HepG2 (cell line): ENCODE measurements at regions not wholly inside any gene's neighbourhood (a gene's known extent, or its start where the extent isn't known, plus 50 kb on each side); places are given as distances from the start of the nearest gene placed in this dataset.

Source experiments
- ATAC-seq: fragments of 200-7000 bp; cut with Tn5 transposase; 3 replicates; pipeline ENCODE4 v1.9.1; 2020; ENCODE audit warnings: mild to moderate bottlenecking, moderate library complexity
- BruUV-seq: library from RNA; stranded (reverse); fragments of 400-500 nt; replicated peaks from 2 replicates; lab custom pipeline; 2021; lab: Mats Ljungman, UMichigan
- CTCF ChIA-PET: fragments of 300-600 bp; formaldehyde crosslinking; extraction: SDS; loops from one replicate; lab custom pipeline; 2021; ENCODE audit warnings: low total read pairs, inconsistent platforms, low intra/inter-chr PET ratio; lab: Yijun Ruan, JAX
- POLR2A ChIA-PET: fragments of 350-600 bp; sonication (Branson Sonifier 250); formaldehyde crosslinking; loops from one replicate; lab custom pipeline; 2020; ENCODE audit warnings: antibody characterized with exemption, inconsistent platforms; lab: Yijun Ruan, JAX
- DNase-seq: peaks from one replicate; pipeline ENCODE4 v3.0.0-alpha.2; 2015; ENCODE audit warnings: low spot score
- FAIRE-seq: peaks from 3 replicates; lab custom pipeline; 2011; peaks lifted over from hg19 to GRCh38; lab: Jason Lieb, UNC
- H2AFZ ChIP-seq: one replicate; pipeline ENCODE4 v1.6.1; 2011; ENCODE audit warnings: low read length, inconsistent platforms
- H3K27ac ChIP-seq: fragments of 300-600 bp; 3 replicates; pipeline ENCODE4 v1.8.0; 2011; ENCODE audit warnings: mixed run types, mild to moderate bottlenecking, mixed read lengths, low read length, inconsistent platforms; ENCODE audit not compliant: insufficient read depth; ENCODE audit errors: extremely low read length
- H3K27me3 ChIP-seq, 2 experiments: fragments of 200-600 bp in 1 of 2; 2 replicates in 1 of 2; 3 replicates in 1 of 2; pipeline versions ENCODE4 v1.6.0 to v1.8.0; 2011; ENCODE audit warnings: low read length in 2 of 2, mild to moderate bottlenecking in 2 of 2, moderate library complexity in 2 of 2, inconsistent platforms in 1 of 2; ENCODE audit not compliant: insufficient read depth in 2 of 2, control insufficient read depth in 1 of 2
- H3K36me3 ChIP-seq, 2 experiments: fragments of 200-600 bp in 1 of 2; replicated peaks in 1 of 2; 2 replicates in 1 of 2; 3 replicates in 1 of 2; pipeline versions ENCODE4 v1.5.1 to v1.8.0; 2011; ENCODE audit warnings: low read length in 2 of 2, inconsistent platforms in 1 of 2; ENCODE audit not compliant: insufficient read depth in 2 of 2, control insufficient read depth in 1 of 2
- H3K4me1 ChIP-seq: 2 replicates; pipeline ENCODE4 v1.5.1; 2012; ENCODE audit warnings: low read length, inconsistent platforms; ENCODE audit not compliant: insufficient read depth
- H3K4me2 ChIP-seq: 2 replicates; pipeline ENCODE4 v1.6.0; 2011; ENCODE audit warnings: low read depth, low read length, inconsistent platforms
- H3K4me3 ChIP-seq, 3 experiments: fragments of 200-600 bp in 1 of 3; sonication (generic), shearing (Covaris generic) in 1 of 3; replicated peaks in 1 of 3; 2 replicates each; pipeline ENCODE4 v1.5.1; 2011 to 2016; ENCODE audit warnings: low read length in 3 of 3, inconsistent platforms in 2 of 3, low read depth in 2 of 3, mild to moderate bottlenecking in 2 of 3, control low read depth in 1 of 3, mixed read lengths in 1 of 3; ENCODE audit not compliant: insufficient read depth in 1 of 3
- H3K79me2 ChIP-seq: one replicate; pipeline ENCODE4 v1.6.1; 2011; ENCODE audit warnings: low read length, inconsistent platforms; ENCODE audit not compliant: insufficient read depth
- H3K9ac ChIP-seq: 2 replicates; pipeline ENCODE4 v1.6.0; 2011; ENCODE audit warnings: mild to moderate bottlenecking, low read depth, low read length, inconsistent platforms; ENCODE audit not compliant: insufficient read depth
- H3K9me3 ChIP-seq: 2 replicates; pipeline ENCODE4 v1.5.1; 2012; ENCODE audit warnings: mild to moderate bottlenecking, low read length
- H4K20me1 ChIP-seq: 2 replicates; pipeline ENCODE4 v1.6.0; 2011; ENCODE audit warnings: inconsistent platforms, mild to moderate bottlenecking, low read length, moderate library complexity; ENCODE audit not compliant: insufficient read depth
- HOXA3 ChIP-seq: sonication (generic); formaldehyde crosslinking; IDR thresholded peaks from 2 replicates; pipeline ENCODE4 v1.5.0; 2020; ENCODE audit warnings: missing genetic modification reagents
- KMT2B ChIP-seq: IDR thresholded peaks from 2 replicates; pipeline ENCODE4 v1.6.1; 2016; ENCODE audit warnings: missing genetic modification reagents, missing compliant biosample characterization
- MEF2D ChIP-seq: sonication (generic); formaldehyde crosslinking; IDR thresholded peaks from 2 replicates; pipeline ENCODE4 v1.5.1; 2020; ENCODE audit warnings: mild to moderate bottlenecking, missing genetic modification reagents
- POLR2G ChIP-seq: fragments of 200-400 bp; formaldehyde crosslinking; IDR thresholded peaks from 2 replicates; pipeline ENCODE4 v1.6.1; 2018; ENCODE audit warnings: mild to moderate bottlenecking, low read depth, low read length, moderate library complexity
- RORA ChIP-seq: sonication (generic); formaldehyde crosslinking; IDR thresholded peaks from 2 replicates; pipeline ENCODE4 v1.5.0; 2020; ENCODE audit warnings: mild to moderate bottlenecking, missing genetic modification reagents, moderate library complexity
- SIN3A ChIP-seq: IDR thresholded peaks from 2 replicates; pipeline ENCODE4 v1.6.1; 2011; ENCODE audit warnings: low read depth, mild to moderate bottlenecking, control low read depth, low read length, borderline replicate concordance
- SNAPC2 ChIP-seq: sonication (generic); formaldehyde crosslinking; IDR thresholded peaks from 2 replicates; pipeline ENCODE4 v1.8.1; 2022; ENCODE audit warnings: mild to moderate bottlenecking, missing genetic modification reagents
- SOX5 ChIP-seq: IDR thresholded peaks from 2 replicates; pipeline ENCODE4 v1.6.1; 2016; ENCODE audit warnings: borderline replicate concordance
- SSRP1 ChIP-seq: IDR thresholded peaks from 2 replicates; pipeline ENCODE4 v1.6.1; 2016; ENCODE audit warnings: control low read depth
- TBX2 ChIP-seq: sonication (generic); formaldehyde crosslinking; IDR thresholded peaks from 2 replicates; pipeline ENCODE4 v1.5.0; 2020; ENCODE audit warnings: missing genetic modification reagents, mild to moderate bottlenecking, borderline replicate concordance
- TCF7 ChIP-seq: sonication (generic); IDR thresholded peaks from 2 replicates; pipeline ENCODE4 v1.6.1; 2016; ENCODE audit warnings: antibody characterized with exemption, low read depth
- TRIM24 ChIP-seq: sonication (generic); formaldehyde crosslinking; IDR thresholded peaks from 2 replicates; pipeline ENCODE4 v1.8.0; 2022; ENCODE audit warnings: mild to moderate bottlenecking, missing genetic modification reagents
- YEATS4 ChIP-seq: sonication (generic); formaldehyde crosslinking; IDR thresholded peaks from 2 replicates; pipeline ENCODE4 v1.4.0; 2020; ENCODE audit warnings: missing genetic modification reagents, borderline replicate concordance
- YY1 ChIP-seq: IDR thresholded peaks from 2 replicates; pipeline ENCODE4 v1.6.1; 2011; ENCODE audit warnings: low read length, low read depth, moderate library complexity, mild to moderate bottlenecking; ENCODE audit not compliant: insufficient read depth, insufficient replicate concordance
- ZBTB7B ChIP-seq: sonication (generic); formaldehyde crosslinking; IDR thresholded peaks from 2 replicates; pipeline ENCODE4 v1.4.0; 2020; ENCODE audit warnings: missing genetic modification reagents
- ZC3H13 ChIP-seq: sonication (generic); formaldehyde crosslinking; IDR thresholded peaks from 2 replicates; pipeline ENCODE4 v1.8.1; 2023; ENCODE audit warnings: mild to moderate bottlenecking, missing genetic modification reagents, moderate library complexity
- ZKSCAN8 ChIP-seq: IDR thresholded peaks from 2 replicates; pipeline ENCODE4 v1.6.1; 2016; ENCODE audit warnings: borderline replicate concordance, missing genetic modification reagents, missing compliant biosample characterization
- ZNF549 ChIP-seq: sonication (generic); formaldehyde crosslinking; IDR thresholded peaks from 2 replicates; pipeline ENCODE4 v1.5.0; 2020; ENCODE audit warnings: missing genetic modification reagents
- ZNF567 ChIP-seq: sonication (generic); formaldehyde crosslinking; IDR thresholded peaks from 2 replicates; pipeline ENCODE4 v1.8.1; 2023; ENCODE audit warnings: mild to moderate bottlenecking, missing genetic modification reagents, borderline replicate concordance
- ZNF619 ChIP-seq: sonication (generic); formaldehyde crosslinking; IDR thresholded peaks from 2 replicates; pipeline ENCODE4 v1.4.0; 2020; ENCODE audit warnings: mild to moderate bottlenecking, missing genetic modification reagents
- ZNF891 ChIP-seq: sonication (generic); formaldehyde crosslinking; IDR thresholded peaks from 2 replicates; pipeline ENCODE4 v1.5.0; 2020; ENCODE audit warnings: mild to moderate bottlenecking, missing genetic modification reagents
- ZSCAN9 ChIP-seq: IDR thresholded peaks from 2 replicates; pipeline ENCODE4 v1.6.1; 2016; ENCODE audit warnings: borderline replicate concordance
- WGBS: methylation state at CpG from one replicate; pipeline ENCODE4 v1.1.6; 2017; ENCODE audit warnings: low lambda C conversion rate; 5-methylcytosine and 5-hydroxymethylcytosine counted together
- in situ Hi-C: cut with HindIII; loops from 2 replicates; pipeline ENCODE4 v1.10.0; 2017; ENCODE audit warnings: low pct_unique_long_range_greater_than_20kb; ENCODE audit not compliant: extremely low pct_ligation_motif_present
- intact Hi-C: fragments of 100-400 bp; cut with micrococcal nuclease; formaldehyde crosslinking; loops from one replicate; pipeline ENCODE4 v1.10.0; 2022; ENCODE audit not compliant: unreplicated experiment
- TF ChIP-seq, protein P1 (sequence below): sonication (generic); formaldehyde crosslinking; IDR thresholded peaks from 2 replicates; pipeline ENCODE4 v1.4.0; 2020; ENCODE audit warnings: mild to moderate bottlenecking, missing genetic modification reagents, borderline replicate concordance

DNA sequence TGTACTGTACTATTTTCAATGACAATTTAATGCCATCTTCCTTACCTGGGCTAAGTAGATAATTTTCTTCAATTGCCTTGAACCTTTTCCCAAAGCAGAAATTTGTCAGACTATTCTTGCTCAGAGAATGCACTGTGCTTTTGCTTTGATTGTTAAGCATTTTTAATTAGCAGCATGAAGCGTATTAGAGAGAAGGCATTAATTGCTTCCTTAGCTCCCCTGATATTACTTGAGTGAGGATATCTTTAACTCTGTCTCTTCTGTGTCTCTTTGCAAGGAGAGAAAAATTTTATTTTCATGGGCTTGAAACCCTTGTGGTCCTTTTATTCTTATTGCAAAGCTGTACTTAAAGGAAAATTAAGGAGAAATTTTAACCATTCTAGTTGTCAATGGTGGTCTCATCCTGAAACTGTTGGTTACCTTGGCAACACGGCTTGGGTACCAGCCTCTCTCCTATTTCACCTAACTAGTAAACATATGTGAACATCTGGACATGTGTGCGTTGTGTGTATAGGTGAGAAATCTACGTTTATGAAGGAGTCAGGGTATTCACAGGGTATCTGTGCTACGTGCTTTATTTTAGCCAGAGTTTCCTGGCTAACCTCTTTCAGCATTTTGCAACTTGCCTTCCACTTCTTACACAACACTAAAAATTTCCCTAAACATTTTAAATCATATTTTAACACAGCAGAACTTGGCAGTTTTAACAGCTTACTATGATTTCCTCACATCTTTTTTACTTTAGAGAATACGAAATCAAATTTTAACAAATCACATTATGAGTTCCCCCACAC lies 225.5 kb downstream of the KLF5 start (continued):
- TF ChIP-seq RORA (no peak), KMT2B (CRISPR knock-in tag) (no peak), SSRP1 (CRISPR knock-in tag) (no peak), ZKSCAN8 (CRISPR knock-in tag) (no peak), POLR2G (no peak), TRIM24 (CRISPR knock-in tag) (no peak), ZNF891 (no peak), MEF2D (CRISPR knock-in tag) (no peak), ZNF549 (no peak), HOXA3 (no peak), ZSCAN9 (CRISPR knock-in tag) (no peak)

DNA sequence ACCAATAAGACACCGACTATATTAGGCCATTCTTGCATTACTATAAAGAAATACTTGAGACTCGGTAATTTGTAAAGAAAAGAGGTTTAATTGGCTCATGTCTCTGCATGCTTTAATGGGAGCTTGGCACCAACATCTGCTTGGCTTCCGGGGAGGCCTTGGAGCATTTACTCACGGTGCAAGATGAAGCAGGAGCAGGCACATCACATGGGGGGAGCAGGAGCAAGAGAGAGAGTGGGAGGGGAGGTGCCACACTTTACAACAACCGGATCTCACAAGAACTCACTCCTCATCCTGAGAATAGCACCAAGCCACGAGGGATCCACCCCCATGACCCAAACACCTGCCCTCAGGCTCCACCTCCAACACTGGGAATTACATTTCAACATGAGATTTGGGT lies 224.8 kb downstream of the KLF5 start:
- FAIRE-seq (no peak), ATAC-seq (no peak), DNase-seq (no peak)
- Histone ChIP-seq H3K36me3 (no peaks in the 10 kb centered on the region), H3K79me2 (no peaks in the 10 kb centered on the region), H3K9me3 (no peaks in the 10 kb centered on the region), H3K9ac (no peak overlapping the region), H3K4me3 (no peak overlapping the region), H3K4me1 (no peaks in the 10 kb centered on the region), H3K4me2 (no peak overlapping the region), H4K20me1 (no peaks in the 10 kb centered on the region), H3K27me3 (no peaks in the 10 kb centered on the region; a peak in 1 of 5 replicates), H3K27ac (no peak overlapping the region), H2AFZ (no peak overlapping the region)
- CTCF ChIA-PET, result no interaction called here
- no TSS peak for BruUV-seq
- 12% methylated on average over 4 of the region's 6 CpGs for WGBS
- in situ Hi-C loops, result no loop called here
- intact Hi-C loops, result no loop called here
- POLR2A ChIA-PET, result no interaction called here
- no peak for TF ChIP-seq TBX2 (CRISPR knock-in tag)
- TF ChIP-seq YEATS4 (CRISPR knock-in tag), result no peak
- TF ChIP-seq YY1, result no peak
- TF ChIP-seq ZNF619 (CRISPR knock-in tag), result no peak
- no peak for TF ChIP-seq SIN3A
- no peak for TF ChIP-seq TCF7
- TF ChIP-seq ZBTB7B (CRISPR knock-in tag), result no peak
- no peak for TF ChIP-seq SOX5
- TF ChIP-seq SNAPC2, result no peak
- TF ChIP-seq ZC3H13 (CRISPR knock-in tag), result no peak
- TF ChIP-seq, protein P1, sequence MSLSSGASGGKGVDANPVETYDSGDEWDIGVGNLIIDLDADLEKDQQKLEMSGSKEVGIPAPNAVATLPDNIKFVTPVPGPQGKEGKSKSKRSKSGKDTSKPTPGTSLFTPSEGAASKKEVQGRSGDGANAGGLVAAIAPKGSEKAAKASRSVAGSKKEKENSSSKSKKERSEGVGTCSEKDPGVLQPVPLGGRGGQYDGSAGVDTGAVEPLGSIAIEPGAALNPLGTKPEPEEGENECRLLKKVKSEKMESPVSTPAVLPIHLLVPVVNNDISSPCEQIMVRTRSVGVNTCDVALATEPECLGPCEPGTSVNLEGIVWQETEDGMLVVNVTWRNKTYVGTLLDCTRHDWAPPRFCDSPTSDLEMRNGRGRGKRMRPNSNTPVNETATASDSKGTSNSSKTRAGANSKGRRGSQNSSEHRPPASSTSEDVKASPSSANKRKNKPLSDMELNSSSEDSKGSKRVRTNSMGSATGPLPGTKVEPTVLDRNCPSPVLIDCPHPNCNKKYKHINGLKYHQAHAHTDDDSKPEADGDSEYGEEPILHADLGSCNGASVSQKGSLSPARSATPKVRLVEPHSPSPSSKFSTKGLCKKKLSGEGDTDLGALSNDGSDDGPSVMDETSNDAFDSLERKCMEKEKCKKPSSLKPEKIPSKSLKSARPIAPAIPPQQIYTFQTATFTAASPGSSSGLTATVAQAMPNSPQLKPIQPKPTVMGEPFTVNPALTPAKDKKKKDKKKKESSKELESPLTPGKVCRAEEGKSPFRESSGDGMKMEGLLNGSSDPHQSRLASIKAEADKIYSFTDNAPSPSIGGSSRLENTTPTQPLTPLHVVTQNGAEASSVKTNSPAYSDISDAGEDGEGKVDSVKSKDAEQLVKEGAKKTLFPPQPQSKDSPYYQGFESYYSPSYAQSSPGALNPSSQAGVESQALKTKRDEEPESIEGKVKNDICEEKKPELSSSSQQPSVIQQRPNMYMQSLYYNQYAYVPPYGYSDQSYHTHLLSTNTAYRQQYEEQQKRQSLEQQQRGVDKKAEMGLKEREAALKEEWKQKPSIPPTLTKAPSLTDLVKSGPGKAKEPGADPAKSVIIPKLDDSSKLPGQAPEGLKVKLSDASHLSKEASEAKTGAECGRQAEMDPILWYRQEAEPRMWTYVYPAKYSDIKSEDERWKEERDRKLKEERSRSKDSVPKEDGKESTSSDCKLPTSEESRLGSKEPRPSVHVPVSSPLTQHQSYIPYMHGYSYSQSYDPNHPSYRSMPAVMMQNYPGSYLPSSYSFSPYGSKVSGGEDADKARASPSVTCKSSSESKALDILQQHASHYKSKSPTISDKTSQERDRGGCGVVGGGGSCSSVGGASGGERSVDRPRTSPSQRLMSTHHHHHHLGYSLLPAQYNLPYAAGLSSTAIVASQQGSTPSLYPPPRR (CRISPR knock-in tag), result no peak
- no peak for TF ChIP-seq ZNF567 (CRISPR knock-in tag)
